ENCODE measurements at regions not wholly inside any gene's neighbourhood (a gene's known extent, or its start where the extent isn't known, plus 50 kb on each side); places are given as distances from the start of the nearest gene placed in this dataset.

DNA sequence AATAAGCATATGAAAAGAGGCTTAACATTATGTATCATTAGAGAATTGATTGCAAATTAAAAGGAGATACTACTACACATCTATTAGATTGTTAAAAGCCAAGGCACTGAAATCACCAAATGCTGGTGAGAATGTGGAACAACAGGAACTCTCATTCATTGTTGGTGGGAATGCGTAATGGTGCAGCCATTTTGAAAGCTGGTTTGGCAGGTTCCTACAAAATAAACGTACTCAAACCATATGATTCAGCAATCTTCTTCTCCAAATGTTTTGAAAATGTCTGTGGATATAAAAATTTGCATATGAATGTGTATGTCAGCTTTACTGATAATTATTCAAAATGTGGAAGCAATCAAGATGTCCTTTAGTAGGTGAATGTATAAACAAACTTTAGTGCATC lies 176.4 kb upstream of the PLET1 start:
- ATAC-seq (no peak), DNase-seq (no peak)
- Mint-ChIP-seq H3K4me1 (ENCODE audit: low read depth) (no peaks in the 10 kb centered on the region), H3K9me3 (peaks cover 17% of the 10 kb centered on the region), H3K27ac (no peak overlapping the region), H3K4me3 (no peak overlapping the region), H3K36me3 (ENCODE audit: low read depth) (no peaks in the 10 kb centered on the region), H3K27me3 (peaks cover 12% of the 10 kb centered on the region)
- POLR2A ChIA-PET, result no interaction called here
- TF ChIP-seq, protein P1, sequence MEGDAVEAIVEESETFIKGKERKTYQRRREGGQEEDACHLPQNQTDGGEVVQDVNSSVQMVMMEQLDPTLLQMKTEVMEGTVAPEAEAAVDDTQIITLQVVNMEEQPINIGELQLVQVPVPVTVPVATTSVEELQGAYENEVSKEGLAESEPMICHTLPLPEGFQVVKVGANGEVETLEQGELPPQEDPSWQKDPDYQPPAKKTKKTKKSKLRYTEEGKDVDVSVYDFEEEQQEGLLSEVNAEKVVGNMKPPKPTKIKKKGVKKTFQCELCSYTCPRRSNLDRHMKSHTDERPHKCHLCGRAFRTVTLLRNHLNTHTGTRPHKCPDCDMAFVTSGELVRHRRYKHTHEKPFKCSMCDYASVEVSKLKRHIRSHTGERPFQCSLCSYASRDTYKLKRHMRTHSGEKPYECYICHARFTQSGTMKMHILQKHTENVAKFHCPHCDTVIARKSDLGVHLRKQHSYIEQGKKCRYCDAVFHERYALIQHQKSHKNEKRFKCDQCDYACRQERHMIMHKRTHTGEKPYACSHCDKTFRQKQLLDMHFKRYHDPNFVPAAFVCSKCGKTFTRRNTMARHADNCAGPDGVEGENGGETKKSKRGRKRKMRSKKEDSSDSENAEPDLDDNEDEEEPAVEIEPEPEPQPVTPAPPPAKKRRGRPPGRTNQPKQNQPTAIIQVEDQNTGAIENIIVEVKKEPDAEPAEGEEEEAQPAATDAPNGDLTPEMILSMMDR (IDR thresholded peaks at IDR 0.05), result no peak
- intact Hi-C loops (cut with micrococcal nuclease), result no loop called here
- CTCF ChIA-PET, result no interaction called here

DNA sequence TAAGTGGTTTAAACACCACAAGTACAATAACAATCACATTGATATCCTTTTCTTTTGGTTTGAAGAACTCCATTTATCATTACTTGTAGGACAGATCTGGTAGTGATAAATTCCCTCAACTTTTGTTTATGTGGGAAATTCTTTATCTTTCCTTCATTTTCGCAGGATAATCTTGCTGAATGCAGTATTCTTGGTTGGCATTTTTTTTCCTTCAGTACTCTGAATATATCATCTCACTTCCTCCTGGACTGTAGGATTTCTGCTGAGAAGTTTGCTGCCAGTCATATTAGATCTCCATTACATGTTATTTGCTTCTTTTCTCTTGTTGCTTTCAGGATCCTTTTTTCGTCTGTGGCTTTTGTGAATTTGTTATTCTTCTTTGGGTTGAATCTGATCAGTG lies 179.0 kb upstream of the PLET1 start:
- peaks cover 23% of the 10 kb centered on the region for H3K9me3 Mint-ChIP-seq
- TF ChIP-seq, protein P1 (IDR thresholded peaks at IDR 0.05), result no peak
- H3K4me1 Mint-ChIP-seq (ENCODE audit: low read depth), result no peaks in the 10 kb centered on the region
- intact Hi-C loops (cut with micrococcal nuclease), result no loop called here
- CTCF ChIA-PET, result no interaction called here
- no peak for ATAC-seq
- no peak for DNase-seq
- H3K27ac Mint-ChIP-seq, result no peak overlapping the region
- H3K27me3 Mint-ChIP-seq, result peaks cover 7% of the 10 kb centered on the region
- no peaks in the 10 kb centered on the region for H3K36me3 Mint-ChIP-seq (ENCODE audit: low read depth)
- no peak overlapping the region for H3K4me3 Mint-ChIP-seq
- POLR2A ChIA-PET, result no interaction called here

DNA sequence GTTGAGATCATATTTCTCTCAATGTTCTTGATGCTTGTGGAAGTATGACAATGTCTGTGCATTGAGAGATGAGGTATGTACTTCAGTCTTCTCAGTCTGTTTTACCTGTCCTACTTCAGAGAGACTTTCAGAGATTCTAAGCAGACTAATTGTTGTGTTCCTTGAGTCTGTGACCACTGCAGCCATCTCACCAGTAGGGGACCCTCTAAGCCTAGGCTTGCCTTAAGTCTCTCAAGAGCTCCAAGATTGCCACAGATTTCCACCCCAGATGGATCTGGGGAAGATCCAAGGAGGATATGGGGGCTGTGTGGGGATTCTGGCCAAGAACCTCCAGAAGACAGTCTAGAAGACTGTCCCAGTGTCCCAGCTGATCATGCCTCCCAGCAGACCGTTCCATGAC lies 179.9 kb upstream of the PLET1 start:
- TF ChIP-seq, protein P1 (IDR thresholded peaks at IDR 0.05), result no peak
- no peak for ATAC-seq
- CTCF ChIA-PET, result no interaction called here
- Mint-ChIP-seq H3K4me1 (ENCODE audit: low read depth) (no peaks in the 10 kb centered on the region), H3K4me3 (no peak overlapping the region), H3K9me3 (peaks cover 32% of the 10 kb centered on the region), H3K27ac (no peak overlapping the region), H3K27me3 (peaks cover 4% of the 10 kb centered on the region), H3K36me3 (ENCODE audit: low read depth) (no peaks in the 10 kb centered on the region)
- DNase-seq, result no peak
- intact Hi-C loops (cut with micrococcal nuclease), result no loop called here
- POLR2A ChIA-PET, result no interaction called here

- H3K27ac Mint-ChIP-seq, result no peak overlapping the region
- DNase-seq, result no peak
- H3K4me3 Mint-ChIP-seq, result no peak overlapping the region
- CTCF ChIA-PET, result no interaction called here
- TF ChIP-seq, protein P1 (IDR thresholded peaks at IDR 0.05), result no peak
- peaks cover 17% of the 10 kb centered on the region for H3K9me3 Mint-ChIP-seq
- H3K4me1 Mint-ChIP-seq (ENCODE audit: low read depth), result no peaks in the 10 kb centered on the region
- no peaks in the 10 kb centered on the region for H3K36me3 Mint-ChIP-seq (ENCODE audit: low read depth)
- intact Hi-C loops (cut with micrococcal nuclease), result no loop called here
- POLR2A ChIA-PET, result no interaction called here
- peaks cover 1% of the 10 kb centered on the region for H3K27me3 Mint-ChIP-seq
- ATAC-seq, result no peak
These were observed 187.5 kb upstream of the PLET1 start for GRCh38 chr11:112448168-112448567.

DNA sequence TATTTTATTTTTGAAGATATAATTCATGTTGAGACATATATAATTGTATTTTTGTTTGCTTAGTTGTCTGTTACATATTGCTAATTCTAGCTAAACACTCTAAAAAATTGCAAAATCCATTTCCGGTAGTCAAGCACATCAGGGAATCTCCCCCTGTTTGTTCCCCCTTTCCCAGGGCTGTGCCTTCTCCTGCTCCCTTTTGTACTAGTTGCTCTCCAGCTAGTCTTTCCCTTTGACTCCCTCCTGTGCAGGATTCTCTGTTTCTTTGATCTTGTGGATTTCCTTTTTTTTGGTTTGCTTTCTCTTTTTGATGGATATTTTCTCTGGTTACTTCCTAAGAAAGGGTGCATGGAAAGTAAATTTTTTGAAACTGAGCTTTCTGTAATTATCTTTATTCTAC lies 188.1 kb upstream of the PLET1 start:
- intact Hi-C loops (cut with micrococcal nuclease), result no loop called here
- CTCF ChIA-PET, result no interaction called here
- Mint-ChIP-seq H3K4me3 (no peak overlapping the region), H3K4me1 (ENCODE audit: low read depth) (no peaks in the 10 kb centered on the region), H3K27me3 (peaks cover 1% of the 10 kb centered on the region), H3K27ac (no peak overlapping the region), H3K9me3 (peaks cover 16% of the 10 kb centered on the region), H3K36me3 (ENCODE audit: low read depth) (no peaks in the 10 kb centered on the region)
- TF ChIP-seq, protein P1 (IDR thresholded peaks at IDR 0.05), result no peak
- ATAC-seq (no peak), DNase-seq (no peak)
- POLR2A ChIA-PET, result no interaction called here

Data from activated CD8-positive, alpha-beta T cell treated with anti-CD3 and anti-CD28 coated beads for 36 hours (primary cell).